ENCODE measurements at regions not wholly inside any gene's neighbourhood (a gene's known extent, or its start where the extent isn't known, plus 50 kb on each side); places are given as distances from the start of the nearest gene placed in this dataset.

GRCh38 chr9:105864248-105864898 is 170.0 kb downstream of the TMEM38B start:
- TF ChIP-seq POLR2A (IDR thresholded peaks at IDR 0.05), result no peak
- TF ChIP-seq, protein P1, sequence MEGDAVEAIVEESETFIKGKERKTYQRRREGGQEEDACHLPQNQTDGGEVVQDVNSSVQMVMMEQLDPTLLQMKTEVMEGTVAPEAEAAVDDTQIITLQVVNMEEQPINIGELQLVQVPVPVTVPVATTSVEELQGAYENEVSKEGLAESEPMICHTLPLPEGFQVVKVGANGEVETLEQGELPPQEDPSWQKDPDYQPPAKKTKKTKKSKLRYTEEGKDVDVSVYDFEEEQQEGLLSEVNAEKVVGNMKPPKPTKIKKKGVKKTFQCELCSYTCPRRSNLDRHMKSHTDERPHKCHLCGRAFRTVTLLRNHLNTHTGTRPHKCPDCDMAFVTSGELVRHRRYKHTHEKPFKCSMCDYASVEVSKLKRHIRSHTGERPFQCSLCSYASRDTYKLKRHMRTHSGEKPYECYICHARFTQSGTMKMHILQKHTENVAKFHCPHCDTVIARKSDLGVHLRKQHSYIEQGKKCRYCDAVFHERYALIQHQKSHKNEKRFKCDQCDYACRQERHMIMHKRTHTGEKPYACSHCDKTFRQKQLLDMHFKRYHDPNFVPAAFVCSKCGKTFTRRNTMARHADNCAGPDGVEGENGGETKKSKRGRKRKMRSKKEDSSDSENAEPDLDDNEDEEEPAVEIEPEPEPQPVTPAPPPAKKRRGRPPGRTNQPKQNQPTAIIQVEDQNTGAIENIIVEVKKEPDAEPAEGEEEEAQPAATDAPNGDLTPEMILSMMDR (IDR thresholded peaks at IDR 0.05), result no peak
